RWPE1 (cell line): ENCODE measurements at regions not wholly inside any gene's neighbourhood (a gene's known extent, or its start where the extent isn't known, plus 50 kb on each side); places are given as distances from the start of the nearest gene placed in this dataset.

Experiments used
- CTCF ChIA-PET: fragments of 350-600 bp; sonication (Branson Sonifier 250); formaldehyde crosslinking; extraction: SDS; loops from one replicate; lab custom pipeline; 2021; lab: Yijun Ruan, JAX
- POLR2A ChIA-PET: fragments of 400-600 bp; formaldehyde crosslinking; extraction: SDS; loops from one replicate; lab custom pipeline; 2020; ENCODE audit warnings: antibody characterized with exemption; ENCODE audit not compliant: low non-redundant PET; lab: Yijun Ruan, JAX
- DNase-seq: peaks from one replicate; pipeline ENCODE4 v3.0.0; 2012; ENCODE audit warnings: low spot score
- H3K27ac ChIP-seq: fragments of 450-650 bp; 2 replicates; pipeline ENCODE4 v1.5.1; 2017
- TF ChIP-seq, protein P1 (sequence below): fragments of 450-650 bp; conservative IDR thresholded peaks from 2 replicates; pipeline ENCODE4 v1.5.1; 2017; ENCODE audit warnings: low read depth, mild to moderate bottlenecking

- DNase-seq, result no peak
- H3K27ac ChIP-seq, result no peak overlapping the region
- TF ChIP-seq, protein P1, sequence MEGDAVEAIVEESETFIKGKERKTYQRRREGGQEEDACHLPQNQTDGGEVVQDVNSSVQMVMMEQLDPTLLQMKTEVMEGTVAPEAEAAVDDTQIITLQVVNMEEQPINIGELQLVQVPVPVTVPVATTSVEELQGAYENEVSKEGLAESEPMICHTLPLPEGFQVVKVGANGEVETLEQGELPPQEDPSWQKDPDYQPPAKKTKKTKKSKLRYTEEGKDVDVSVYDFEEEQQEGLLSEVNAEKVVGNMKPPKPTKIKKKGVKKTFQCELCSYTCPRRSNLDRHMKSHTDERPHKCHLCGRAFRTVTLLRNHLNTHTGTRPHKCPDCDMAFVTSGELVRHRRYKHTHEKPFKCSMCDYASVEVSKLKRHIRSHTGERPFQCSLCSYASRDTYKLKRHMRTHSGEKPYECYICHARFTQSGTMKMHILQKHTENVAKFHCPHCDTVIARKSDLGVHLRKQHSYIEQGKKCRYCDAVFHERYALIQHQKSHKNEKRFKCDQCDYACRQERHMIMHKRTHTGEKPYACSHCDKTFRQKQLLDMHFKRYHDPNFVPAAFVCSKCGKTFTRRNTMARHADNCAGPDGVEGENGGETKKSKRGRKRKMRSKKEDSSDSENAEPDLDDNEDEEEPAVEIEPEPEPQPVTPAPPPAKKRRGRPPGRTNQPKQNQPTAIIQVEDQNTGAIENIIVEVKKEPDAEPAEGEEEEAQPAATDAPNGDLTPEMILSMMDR, result no peak
- ChIA-PET CTCF (no interaction called here), POLR2A (no interaction called here)
Observed at GRCh38 chr3:88767746-88768145, 339.7 kb upstream of the EPHA3 start.

DNA sequence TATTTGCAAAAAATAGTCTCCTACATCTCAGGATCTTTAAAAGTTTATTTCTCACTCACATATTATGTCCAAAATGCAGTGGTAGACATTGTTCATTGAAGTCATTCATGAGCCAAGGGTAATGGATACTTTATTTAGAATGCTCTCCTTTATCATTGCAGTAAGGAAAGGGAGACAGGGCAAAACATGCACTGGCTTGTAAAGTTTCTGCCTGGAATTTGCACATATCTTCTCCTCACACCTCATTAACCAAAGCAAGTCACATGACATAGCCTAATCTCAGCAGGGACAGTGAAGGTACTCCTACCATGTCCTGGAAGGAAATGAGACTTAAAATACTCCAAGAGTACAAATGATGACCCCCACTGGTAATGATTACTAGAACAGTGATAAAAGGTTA is 333.7 kb upstream of the EPHA3 start:
- TF ChIP-seq, protein P1, result no peak
- ChIA-PET CTCF (no interaction called here), POLR2A (no interaction called here)
- no peak overlapping the region for H3K27ac ChIP-seq
- DNase-seq, result peak; percentile 0

DNA sequence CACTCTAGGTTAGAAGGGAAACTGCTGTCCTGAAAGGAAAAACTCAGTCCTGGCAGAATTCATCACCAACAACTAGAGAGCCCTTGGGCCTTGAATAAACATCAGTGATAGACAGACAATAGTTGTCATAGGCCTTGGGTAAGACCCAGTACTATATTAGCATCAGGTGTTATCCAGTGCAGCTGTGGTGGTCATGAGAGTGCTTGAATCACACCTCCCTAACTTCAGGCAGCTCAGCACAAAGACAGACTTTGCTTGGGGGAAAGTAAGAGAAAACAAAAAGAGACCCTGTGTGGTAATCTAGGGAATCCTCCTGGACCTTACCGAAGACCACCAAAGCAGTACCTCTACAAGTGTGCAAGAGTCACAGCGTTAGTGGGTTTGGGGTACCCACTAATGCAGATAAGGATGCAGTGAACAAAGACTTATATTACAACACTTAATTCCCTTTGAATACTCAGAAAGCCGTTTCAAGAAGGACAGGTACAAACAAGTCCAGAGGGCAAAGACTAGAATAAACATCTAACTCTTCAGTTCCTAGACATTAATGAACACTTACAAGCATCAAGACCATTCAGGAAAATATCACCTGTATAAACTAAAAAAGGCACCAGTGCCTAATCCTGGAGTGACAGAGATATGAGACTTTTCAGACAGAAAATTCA is 332.3 kb upstream of the EPHA3 start:
- no peak for DNase-seq
- no peak overlapping the region for H3K27ac ChIP-seq
- TF ChIP-seq, protein P1, result no peak
- ChIA-PET CTCF (interaction anchor here (0.6 kb wide), 2 partner anchors 69 to 1260 kb away, joined by 3 to 8 read pairs; no protein-coding TSS in a partner anchor), POLR2A (no interaction called here)

- no peak overlapping the region for H3K27ac ChIP-seq
- ChIA-PET POLR2A (no interaction called here), CTCF (no interaction called here)
- TF ChIP-seq, protein P1, result no peak
- no peak for DNase-seq
Observed at GRCh38 chr3:88779482-88779881, 327.9 kb upstream of the EPHA3 start.

DNA sequence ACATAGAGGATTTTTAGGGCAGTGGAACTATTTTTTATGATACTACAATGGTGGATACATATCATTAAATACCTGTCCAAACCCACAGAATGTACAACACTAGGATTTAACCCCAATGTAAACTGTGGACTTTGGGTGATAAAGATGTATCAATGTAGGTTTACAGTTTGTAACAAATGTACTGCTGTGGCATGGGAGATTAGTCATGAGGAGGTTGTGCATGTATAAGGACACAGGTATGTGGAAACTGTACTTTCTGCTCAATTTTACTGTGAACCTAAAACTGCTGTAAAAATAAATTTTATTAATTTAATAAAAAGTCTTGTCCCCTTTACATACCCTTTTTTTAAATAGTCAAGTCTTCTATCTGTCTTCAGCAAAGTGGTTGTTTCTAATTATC is 322.5 kb upstream of the EPHA3 start:
- ChIA-PET CTCF (no interaction called here), POLR2A (no interaction called here)
- H3K27ac ChIP-seq, result no peak overlapping the region
- TF ChIP-seq, protein P1, result no peak
- DNase-seq, result no peak

- ChIA-PET POLR2A (no interaction called here), CTCF (no interaction called here)
- H3K27ac ChIP-seq, result no peak overlapping the region
- TF ChIP-seq, protein P1, result no peak
- no peak for DNase-seq
Observed at GRCh38 chr3:88785841-88786240, 321.6 kb upstream of the EPHA3 start.

- ChIA-PET POLR2A (no interaction called here), CTCF (no interaction called here)
- no peak for DNase-seq
- TF ChIP-seq, protein P1, result no peak
- H3K27ac ChIP-seq, result no peak overlapping the region
Observed at GRCh38 chr3:88795503-88795902, 311.9 kb upstream of the EPHA3 start.
